Fibroblast of mammary gland (primary cell): ENCODE measurements at regions not wholly inside any gene's neighbourhood (a gene's known extent, or its start where the extent isn't known, plus 50 kb on each side); places are given as distances from the start of the nearest gene placed in this dataset.

Experiments
- DNase-seq: peaks from one replicate; pipeline ENCODE4 v3.0.0-alpha.2; 2010; ENCODE audit warnings: low read depth
- H3K4me3 ChIP-seq: 2 replicates; pipeline ENCODE4 v1.5.1; 2011; ENCODE audit warnings: low read depth, mild to moderate bottlenecking, low read length, moderate library complexity; ENCODE audit not compliant: control insufficient read depth
- CTCF ChIP-seq: conservative IDR thresholded peaks from 2 replicates; pipeline ENCODE4 v1.5.1; 2011; ENCODE audit warnings: low read depth, low read length, inconsistent platforms; ENCODE audit not compliant: control insufficient read depth, insufficient read depth

GRCh38 chr3:154598166-154598565 is 168.2 kb upstream of the GPR149 start:
- no peak for TF ChIP-seq CTCF
- DNase-seq = no peak
- no peak overlapping the region for H3K4me3 ChIP-seq

- no peak for TF ChIP-seq CTCF
- no peak for DNase-seq
- H3K4me3 ChIP-seq = no peak overlapping the region
Observed at GRCh38 chr3:154590675-154591384, 160.8 kb upstream of the GPR149 start.

GRCh38 chr3:154588831-154589230 is 158.8 kb upstream of the GPR149 start:
- TF ChIP-seq CTCF = no peak
- no peak for DNase-seq
- H3K4me3 ChIP-seq = no peak overlapping the region

- no peak overlapping the region for H3K4me3 ChIP-seq
- DNase-seq = no peak
- no peak for TF ChIP-seq CTCF
Observed at GRCh38 chr3:154584974-154585373, 155.0 kb upstream of the GPR149 start.

- H3K4me3 ChIP-seq = no peak overlapping the region
- no peak for TF ChIP-seq CTCF
- no peak for DNase-seq
Observed at GRCh38 chr3:154584041-154584440, 154.1 kb upstream of the GPR149 start.

GRCh38 chr3:154583086-154583634 is 153.2 kb upstream of the GPR149 start:
- no peak for TF ChIP-seq CTCF

GRCh38 chr3:154582501-154582900 is 152.5 kb upstream of the GPR149 start:
- TF ChIP-seq CTCF = no peak
- no peak for DNase-seq
- no peak overlapping the region for H3K4me3 ChIP-seq

More at GRCh38 chr3:154583086-154583634, 153.2 kb upstream of the GPR149 start:
- DNase-seq = no peak
- no peak overlapping the region for H3K4me3 ChIP-seq
